ENCODE measurements at regions not wholly inside any gene's neighbourhood (a gene's known extent, or its start where the extent isn't known, plus 50 kb on each side); places are given as distances from the start of the nearest gene placed in this dataset.
"Not testable (repeated sequence)": the region's sequence is repeated elsewhere in the genome, so short reads cannot be mapped to it uniquely, and the experiment has no call there.

DNA sequence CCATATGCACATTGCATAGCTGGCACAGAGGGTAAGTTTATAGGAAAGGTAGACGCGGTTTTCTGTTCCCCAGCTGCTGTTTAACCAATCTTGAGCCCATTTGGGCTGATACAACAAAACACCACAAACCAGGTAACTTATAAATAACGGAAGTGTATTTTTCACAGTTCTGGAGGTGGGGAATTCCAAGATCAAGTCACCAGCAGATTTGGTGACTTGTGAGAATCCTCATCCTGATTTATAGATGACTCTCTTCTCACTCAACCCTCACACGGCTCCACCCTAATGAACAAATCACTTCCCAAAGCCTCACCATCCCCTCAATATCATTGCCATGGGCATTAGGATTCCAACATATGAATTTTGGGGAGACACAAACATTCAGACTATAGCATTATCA is 694.4 kb upstream of the NR2F2 start:
- Histone ChIP-seq H3K36me3 (ENCODE audit: control insufficient read depth in 2 of 2, extremely low read depth in 1 of 2, insufficient read depth in 2 of 2, low read length in 2 of 2) (no peaks in the 10 kb centered on the region), H3K9me1 (ENCODE audit: control insufficient read depth, extremely low read depth, insufficient read depth, low read length) (no peaks in the 10 kb centered on the region), H4K20me1 (ENCODE audit: control insufficient read depth, extremely low read depth, insufficient read depth, low read length) (no peaks in the 10 kb centered on the region), H2AFZ (ENCODE audit: control insufficient read depth, low read length) (no peak overlapping the region), H3K79me2 (ENCODE audit: control insufficient read depth, insufficient read depth, low read length) (no peaks in the 10 kb centered on the region), H3K9ac (ENCODE audit: control insufficient read depth, extremely low read depth, insufficient read depth, low read length) (no peak overlapping the region), H3K27me3 (ENCODE audit: control insufficient read depth, extremely low read depth, insufficient read depth, low read length) (no peaks in the 10 kb centered on the region), H3K4me2 (ENCODE audit: control insufficient read depth, extremely low read depth, insufficient read depth, low read depth, low read length) (no peak overlapping the region), H3K27ac (ENCODE audit: control insufficient read depth, insufficient read depth, low read length) (no peak overlapping the region), H3K4me3 (ENCODE audit: control insufficient read depth in 2 of 3, extremely low read depth in 1 of 3, insufficient read depth in 2 of 3, low read depth in 1 of 3, low read length in 3 of 3) (no peak overlapping the region), H3K9me3 (ENCODE audit: control insufficient read depth, low read depth, low read length) (no peaks in the 10 kb centered on the region), H3K4me1 (ENCODE audit: control insufficient read depth, extremely low read depth, insufficient read depth, low read length) (peaks cover 3% of the 10 kb centered on the region)
- TF ChIP-seq, protein P1, sequence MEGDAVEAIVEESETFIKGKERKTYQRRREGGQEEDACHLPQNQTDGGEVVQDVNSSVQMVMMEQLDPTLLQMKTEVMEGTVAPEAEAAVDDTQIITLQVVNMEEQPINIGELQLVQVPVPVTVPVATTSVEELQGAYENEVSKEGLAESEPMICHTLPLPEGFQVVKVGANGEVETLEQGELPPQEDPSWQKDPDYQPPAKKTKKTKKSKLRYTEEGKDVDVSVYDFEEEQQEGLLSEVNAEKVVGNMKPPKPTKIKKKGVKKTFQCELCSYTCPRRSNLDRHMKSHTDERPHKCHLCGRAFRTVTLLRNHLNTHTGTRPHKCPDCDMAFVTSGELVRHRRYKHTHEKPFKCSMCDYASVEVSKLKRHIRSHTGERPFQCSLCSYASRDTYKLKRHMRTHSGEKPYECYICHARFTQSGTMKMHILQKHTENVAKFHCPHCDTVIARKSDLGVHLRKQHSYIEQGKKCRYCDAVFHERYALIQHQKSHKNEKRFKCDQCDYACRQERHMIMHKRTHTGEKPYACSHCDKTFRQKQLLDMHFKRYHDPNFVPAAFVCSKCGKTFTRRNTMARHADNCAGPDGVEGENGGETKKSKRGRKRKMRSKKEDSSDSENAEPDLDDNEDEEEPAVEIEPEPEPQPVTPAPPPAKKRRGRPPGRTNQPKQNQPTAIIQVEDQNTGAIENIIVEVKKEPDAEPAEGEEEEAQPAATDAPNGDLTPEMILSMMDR (optimal IDR thresholded peaks at IDR 0.05 in 1 of 3, IDR thresholded peaks at IDR 0.05 in 1 of 3, conservative IDR thresholded peaks at IDR 0.05 in 1 of 3; ENCODE audit: extremely low read depth in 1 of 3, insufficient read depth in 2 of 3, low read length in 3 of 3): no peak
- no peak for TF ChIP-seq EZH2 (IDR thresholded peaks at IDR 0.05; ENCODE audit: low read length)
- FAIRE-seq (no peak), DNase-seq (ENCODE audit: low read depth, low spot score) (no peak)
- dilution Hi-C loops (cut with MboI; ENCODE audit: extremely low pct_ligation_motif_present, low sequenced_read_pairs): no loop called here

GRCh38 chr15:95637234-95637633 is 693.3 kb upstream of the NR2F2 start:
- dilution Hi-C loops (cut with MboI; ENCODE audit: extremely low pct_ligation_motif_present, low sequenced_read_pairs); FAIRE-seq; H3K9ac ChIP-seq (ENCODE audit: control insufficient read depth, extremely low read depth, insufficient read depth, low read length): not testable (repeated sequence)

GRCh38 chr15:95639208-95639607 is 691.3 kb upstream of the NR2F2 start:
- TF ChIP-seq, protein P1 (optimal IDR thresholded peaks at IDR 0.05 in 1 of 3, IDR thresholded peaks at IDR 0.05 in 1 of 3, conservative IDR thresholded peaks at IDR 0.05 in 1 of 3; ENCODE audit: extremely low read depth in 1 of 3, insufficient read depth in 2 of 3, low read length in 3 of 3): no peak
- Histone ChIP-seq H3K27ac (ENCODE audit: control insufficient read depth, insufficient read depth, low read length) (no peak overlapping the region), H3K9me1 (ENCODE audit: control insufficient read depth, extremely low read depth, insufficient read depth, low read length) (no peaks in the 10 kb centered on the region), H2AFZ (ENCODE audit: control insufficient read depth, low read length) (no peak overlapping the region), H3K27me3 (ENCODE audit: control insufficient read depth, extremely low read depth, insufficient read depth, low read length) (no peaks in the 10 kb centered on the region), H3K79me2 (ENCODE audit: control insufficient read depth, insufficient read depth, low read length) (no peaks in the 10 kb centered on the region), H3K9ac (ENCODE audit: control insufficient read depth, extremely low read depth, insufficient read depth, low read length) (no peak overlapping the region), H3K9me3 (ENCODE audit: control insufficient read depth, low read depth, low read length) (no peaks in the 10 kb centered on the region), H3K4me1 (ENCODE audit: control insufficient read depth, extremely low read depth, insufficient read depth, low read length) (peaks cover 3% of the 10 kb centered on the region), H4K20me1 (ENCODE audit: control insufficient read depth, extremely low read depth, insufficient read depth, low read length) (no peaks in the 10 kb centered on the region), H3K4me3 (ENCODE audit: control insufficient read depth in 2 of 3, extremely low read depth in 1 of 3, insufficient read depth in 2 of 3, low read depth in 1 of 3, low read length in 3 of 3) (no peak overlapping the region), H3K36me3 (ENCODE audit: control insufficient read depth in 2 of 2, extremely low read depth in 1 of 2, insufficient read depth in 2 of 2, low read length in 2 of 2) (no peaks in the 10 kb centered on the region), H3K4me2 (ENCODE audit: control insufficient read depth, extremely low read depth, insufficient read depth, low read depth, low read length) (no peak overlapping the region)
- FAIRE-seq: no peak
- no peak for DNase-seq (ENCODE audit: low read depth, low spot score)
- dilution Hi-C loops (cut with MboI; ENCODE audit: extremely low pct_ligation_motif_present, low sequenced_read_pairs): no loop called here

More at GRCh38 chr15:95637234-95637633, 693.3 kb upstream of the NR2F2 start:
- H3K27ac ChIP-seq (ENCODE audit: control insufficient read depth, insufficient read depth, low read length); H4K20me1 ChIP-seq (ENCODE audit: control insufficient read depth, extremely low read depth, insufficient read depth, low read length); H3K4me1 ChIP-seq (ENCODE audit: control insufficient read depth, extremely low read depth, insufficient read depth, low read length); H3K4me3 ChIP-seq (ENCODE audit: control insufficient read depth in 2 of 3, extremely low read depth in 1 of 3, insufficient read depth in 2 of 3, low read depth in 1 of 3, low read length in 3 of 3); H3K79me2 ChIP-seq (ENCODE audit: control insufficient read depth, insufficient read depth, low read length); H3K4me2 ChIP-seq (ENCODE audit: control insufficient read depth, extremely low read depth, insufficient read depth, low read depth, low read length); H2AFZ ChIP-seq (ENCODE audit: control insufficient read depth, low read length); H3K36me3 ChIP-seq (ENCODE audit: control insufficient read depth in 2 of 2, extremely low read depth in 1 of 2, insufficient read depth in 2 of 2, low read length in 2 of 2); H3K9me1 ChIP-seq (ENCODE audit: control insufficient read depth, extremely low read depth, insufficient read depth, low read length); DNase-seq (ENCODE audit: low read depth, low spot score); H3K27me3 ChIP-seq (ENCODE audit: control insufficient read depth, extremely low read depth, insufficient read depth, low read length); H3K9me3 ChIP-seq (ENCODE audit: control insufficient read depth, low read depth, low read length): not testable (repeated sequence)

Data from keratinocyte (primary cell).